Neural cell (in vitro differentiated cells): ENCODE measurements at regions not wholly inside any gene's neighbourhood (a gene's known extent, or its start where the extent isn't known, plus 50 kb on each side); places are given as distances from the start of the nearest gene placed in this dataset.

ENCODE experiments used
- H2AFZ ChIP-seq: fragments of 200-600, 300-800 bp; sonication (generic), shearing (Covaris generic); 2 replicates; pipeline ENCODE4 v1.6.0; 2014; ENCODE audit warnings: low read depth, mild to moderate bottlenecking, antibody characterized with exemption, low read length, moderate library complexity
- H3F3A ChIP-seq: fragments of 200-600 bp; shearing (Covaris generic); 2 replicates; pipeline ENCODE4 v1.6.1; 2016; ENCODE audit warnings: mild to moderate bottlenecking, moderate library complexity, mixed read lengths, antibody characterized with exemption, low read length; ENCODE audit not compliant: insufficient read depth, poor library complexity, severe bottlenecking
- H3K27ac ChIP-seq: fragments of 200-600, 300-800 bp; sonication (generic), shearing (Covaris generic); 2 replicates; pipeline ENCODE4 v1.5.1; 2014; ENCODE audit warnings: mild to moderate bottlenecking, low read length, moderate library complexity
- H3K27me3 ChIP-seq: fragments of 300-800, 200-600 bp; sonication (generic), shearing (Covaris generic); 2 replicates; pipeline ENCODE4 v1.6.0; 2014; ENCODE audit warnings: mild to moderate bottlenecking, low read depth, low read length, moderate library complexity; ENCODE audit not compliant: insufficient read depth
- H3K36me3 ChIP-seq: fragments of 300-800, 200-600 bp; sonication (generic), shearing (Covaris generic); 2 replicates; pipeline ENCODE4 v1.5.1; 2014; ENCODE audit warnings: mild to moderate bottlenecking, antibody characterized with exemption, low read length, moderate library complexity; ENCODE audit not compliant: insufficient read depth
- H3K4me2 ChIP-seq: fragments of 300-800, 200-600 bp; sonication (generic), shearing (Covaris generic); 2 replicates; pipeline ENCODE4 v1.6.0; 2014; ENCODE audit warnings: mild to moderate bottlenecking, low read length
- H3K4me3 ChIP-seq: fragments of 300-800, 200-600 bp; sonication (generic), shearing (Covaris generic); 2 replicates; pipeline ENCODE4 v1.5.1; 2014; ENCODE audit warnings: mild to moderate bottlenecking, low read length, moderate library complexity
- H3K79me2 ChIP-seq: fragments of 200-600 bp; shearing (Covaris generic); replicated peaks from 2 replicates; pipeline ENCODE4 v1.6.0; 2014; ENCODE audit warnings: mild to moderate bottlenecking, low read length, moderate library complexity; ENCODE audit not compliant: insufficient read depth
- H3K9ac ChIP-seq: fragments of 300-800, 200-600 bp; sonication (generic), shearing (Covaris generic); 2 replicates; pipeline ENCODE4 v1.6.1; 2016; ENCODE audit warnings: mild to moderate bottlenecking, low read length, mixed read lengths
- H3K9me2 ChIP-seq: fragments of 200-600 bp; shearing (Covaris generic); 2 replicates; pipeline ENCODE4 v1.6.1; 2016; ENCODE audit warnings: mild to moderate bottlenecking, low read length, mixed read lengths; ENCODE audit not compliant: insufficient read depth
- H3K9me3 ChIP-seq: fragments of 200-600, 300-800 bp; sonication (generic), shearing (Covaris generic); 2 replicates; pipeline ENCODE4 v1.6.1; 2016; ENCODE audit warnings: mild to moderate bottlenecking, mixed run types, low read length, moderate library complexity, mixed read lengths
- H4K20me1 ChIP-seq: fragments of 200-600 bp; shearing (Covaris generic); 2 replicates; pipeline ENCODE4 v1.6.1; 2016; ENCODE audit warnings: mild to moderate bottlenecking, mixed run types; ENCODE audit not compliant: insufficient read depth
- CTCF ChIP-seq: fragments of 450-650 bp; IDR thresholded peaks from 2 replicates; pipeline ENCODE4 v1.5.1; 2014; ENCODE audit warnings: antibody characterized with exemption, mild to moderate bottlenecking, moderate library complexity; ENCODE audit not compliant: poor library complexity, severe bottlenecking
- EP300 ChIP-seq: fragments of 450-650 bp; conservative IDR thresholded peaks from 2 replicates; pipeline ENCODE4 v1.6.1; 2014; ENCODE audit warnings: antibody characterized with exemption, mild to moderate bottlenecking, moderate library complexity; ENCODE audit not compliant: poor library complexity, severe bottlenecking
- EZH2 ChIP-seq: fragments of 200-600, 300-800 bp; shearing (Covaris generic), sonication (generic); IDR thresholded peaks from 2 replicates; pipeline ENCODE4 v1.6.1; 2014; ENCODE audit warnings: antibody characterized with exemption, low read length, borderline replicate concordance, mild to moderate bottlenecking; ENCODE audit not compliant: insufficient read depth, poor library complexity, severe bottlenecking
- MXI1 ChIP-seq: fragments of 450-650 bp; conservative IDR thresholded peaks from 2 replicates; pipeline ENCODE4 v1.6.1; 2014; ENCODE audit warnings: antibody characterized with exemption, mild to moderate bottlenecking; ENCODE audit not compliant: poor library complexity, severe bottlenecking
- POLR2AphosphoS5 ChIP-seq: IDR thresholded peaks from 2 replicates; pipeline ENCODE4 v1.6.1; 2012
- RAD21 ChIP-seq: fragments of 450-650 bp; conservative IDR thresholded peaks from 2 replicates; pipeline ENCODE4 v1.6.1; 2014; ENCODE audit warnings: antibody characterized with exemption, mild to moderate bottlenecking, moderate library complexity
- REST ChIP-seq: IDR thresholded peaks from 2 replicates; pipeline ENCODE4 v1.6.1; 2012; ENCODE audit warnings: borderline replicate concordance
- SMC3 ChIP-seq: fragments of 450-650 bp; conservative IDR thresholded peaks from 2 replicates; pipeline ENCODE4 v1.6.1; 2014; ENCODE audit warnings: antibody characterized with exemption, mild to moderate bottlenecking, moderate library complexity; ENCODE audit not compliant: poor library complexity
- TAF1 ChIP-seq: IDR thresholded peaks from 2 replicates; pipeline ENCODE4 v1.6.1; 2012; ENCODE audit warnings: low read depth

GRCh38 chr17:11094331-11094730 is 146.7 kb upstream of the SHISA6 start:
- TF ChIP-seq TAF1 (no peak), SMC3 (no peak), EP300 (no peak), REST (no peak), POLR2AphosphoS5 (no peak), MXI1 (no peak), RAD21 (no peak), CTCF (no peak), EZH2 (no peak)
- no peaks in the 10 kb centered on the region for H3K9me3 ChIP-seq
- no peaks in the 10 kb centered on the region for H3F3A ChIP-seq
- H4K20me1 ChIP-seq: no peaks in the 10 kb centered on the region
- no peaks in the 10 kb centered on the region for H3K79me2 ChIP-seq
- no peaks in the 10 kb centered on the region for H3K36me3 ChIP-seq
- no peak overlapping the region for H3K9ac ChIP-seq
- no peaks in the 10 kb centered on the region for H3K9me2 ChIP-seq
- H3K4me3 ChIP-seq: no peak overlapping the region
- no peak overlapping the region for H3K27ac ChIP-seq
- H3K4me2 ChIP-seq: no peak overlapping the region
- no peaks in the 10 kb centered on the region for H3K27me3 ChIP-seq
- no peak overlapping the region for H2AFZ ChIP-seq

- Histone ChIP-seq H3K9me3 (no peaks in the 10 kb centered on the region), H3K9ac (no peak overlapping the region), H3K27ac (no peak overlapping the region), H2AFZ (no peak overlapping the region), H3K36me3 (no peaks in the 10 kb centered on the region), H4K20me1 (no peaks in the 10 kb centered on the region), H3K79me2 (no peaks in the 10 kb centered on the region), H3K4me2 (no peak overlapping the region), H3F3A (no peaks in the 10 kb centered on the region), H3K9me2 (no peaks in the 10 kb centered on the region), H3K4me3 (no peak overlapping the region), H3K27me3 (peaks cover 24% of the 10 kb centered on the region)
- no peak for TF ChIP-seq MXI1
- no peak for TF ChIP-seq CTCF
- no peak for TF ChIP-seq EZH2
- no peak for TF ChIP-seq EP300
- no peak for TF ChIP-seq POLR2AphosphoS5
- TF ChIP-seq REST: no peak
Measured at GRCh38 chr17:11086646-11087340, 154.2 kb upstream of the SHISA6 start.
